ENCODE measurements at regions not wholly inside any gene's neighbourhood (a gene's known extent, or its start where the extent isn't known, plus 50 kb on each side); places are given as distances from the start of the nearest gene placed in this dataset.

- no peak for ATAC-seq
- ChIA-PET CTCF (no interaction called here), POLR2A (no interaction called here)
- no peak for DNase-seq
- Mint-ChIP-seq H3K4me1 (ENCODE audit: low read depth) (no peaks in the 10 kb centered on the region), H3K36me3 (ENCODE audit: low read depth) (no peaks in the 10 kb centered on the region), H3K27ac (no peak overlapping the region), H3K27me3 (no peaks in the 10 kb centered on the region), H3K9me3 (peaks cover 4% of the 10 kb centered on the region), H3K4me3 (no peak overlapping the region)
- intact Hi-C loops (cut with micrococcal nuclease), result no loop called here
- TF ChIP-seq, protein P1, sequence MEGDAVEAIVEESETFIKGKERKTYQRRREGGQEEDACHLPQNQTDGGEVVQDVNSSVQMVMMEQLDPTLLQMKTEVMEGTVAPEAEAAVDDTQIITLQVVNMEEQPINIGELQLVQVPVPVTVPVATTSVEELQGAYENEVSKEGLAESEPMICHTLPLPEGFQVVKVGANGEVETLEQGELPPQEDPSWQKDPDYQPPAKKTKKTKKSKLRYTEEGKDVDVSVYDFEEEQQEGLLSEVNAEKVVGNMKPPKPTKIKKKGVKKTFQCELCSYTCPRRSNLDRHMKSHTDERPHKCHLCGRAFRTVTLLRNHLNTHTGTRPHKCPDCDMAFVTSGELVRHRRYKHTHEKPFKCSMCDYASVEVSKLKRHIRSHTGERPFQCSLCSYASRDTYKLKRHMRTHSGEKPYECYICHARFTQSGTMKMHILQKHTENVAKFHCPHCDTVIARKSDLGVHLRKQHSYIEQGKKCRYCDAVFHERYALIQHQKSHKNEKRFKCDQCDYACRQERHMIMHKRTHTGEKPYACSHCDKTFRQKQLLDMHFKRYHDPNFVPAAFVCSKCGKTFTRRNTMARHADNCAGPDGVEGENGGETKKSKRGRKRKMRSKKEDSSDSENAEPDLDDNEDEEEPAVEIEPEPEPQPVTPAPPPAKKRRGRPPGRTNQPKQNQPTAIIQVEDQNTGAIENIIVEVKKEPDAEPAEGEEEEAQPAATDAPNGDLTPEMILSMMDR (IDR thresholded peaks at IDR 0.05), result no peak
Observed at GRCh38 chr10:57741751-57742150, 525.9 kb downstream of the IPMK start.

DNA sequence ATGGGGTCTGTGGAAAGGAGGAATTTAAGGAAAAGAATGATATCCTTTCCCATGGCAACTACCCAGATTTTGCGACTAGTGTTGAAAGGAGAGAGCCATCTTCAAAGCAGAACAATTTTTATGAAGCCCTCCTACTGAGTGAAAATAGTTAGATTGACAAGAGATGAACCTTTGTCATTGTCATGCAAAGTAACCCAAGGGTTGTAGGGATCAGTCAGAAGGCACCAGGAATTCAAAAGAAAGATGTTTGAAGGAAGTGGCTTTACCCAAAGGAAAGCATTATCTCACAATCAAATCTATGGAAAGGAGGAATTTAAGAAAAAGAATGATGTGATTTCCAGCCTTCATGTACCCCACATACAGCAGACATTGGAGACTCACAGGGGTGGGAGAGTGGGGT lies 544.4 kb downstream of the IPMK start:
- no peak overlapping the region for H3K4me3 Mint-ChIP-seq

GRCh38 chr10:57716884-57717283 lies 550.8 kb downstream of the IPMK start:
- H3K27me3 Mint-ChIP-seq, result no peaks in the 10 kb centered on the region
- H3K4me3 Mint-ChIP-seq, result no peak overlapping the region
- TF ChIP-seq, protein P1 (IDR thresholded peaks at IDR 0.05), result no peak
- no peak overlapping the region for H3K27ac Mint-ChIP-seq
- ChIA-PET POLR2A (no interaction called here), CTCF (no interaction called here)
- no peaks in the 10 kb centered on the region for H3K4me1 Mint-ChIP-seq (ENCODE audit: low read depth)
- no peaks in the 10 kb centered on the region for H3K36me3 Mint-ChIP-seq (ENCODE audit: low read depth)
- H3K9me3 Mint-ChIP-seq, result peaks cover 7% of the 10 kb centered on the region
- intact Hi-C loops (cut with micrococcal nuclease), result no loop called here
- ATAC-seq (no peak), DNase-seq (no peak)

More for the DNA sequence above, 544.4 kb downstream of the IPMK start:
- Mint-ChIP-seq H3K9me3 (peaks cover 5% of the 10 kb centered on the region), H3K4me1 (ENCODE audit: low read depth) (no peaks in the 10 kb centered on the region), H3K36me3 (ENCODE audit: low read depth) (no peaks in the 10 kb centered on the region), H3K27me3 (no peaks in the 10 kb centered on the region), H3K27ac (no peak overlapping the region)
- intact Hi-C loops (cut with micrococcal nuclease), result no loop called here
- no peak for DNase-seq
- no peak for ATAC-seq
- POLR2A ChIA-PET, result no interaction called here
- TF ChIP-seq, protein P1 (IDR thresholded peaks at IDR 0.05), result no peak
- CTCF ChIA-PET, result no interaction called here

DNA sequence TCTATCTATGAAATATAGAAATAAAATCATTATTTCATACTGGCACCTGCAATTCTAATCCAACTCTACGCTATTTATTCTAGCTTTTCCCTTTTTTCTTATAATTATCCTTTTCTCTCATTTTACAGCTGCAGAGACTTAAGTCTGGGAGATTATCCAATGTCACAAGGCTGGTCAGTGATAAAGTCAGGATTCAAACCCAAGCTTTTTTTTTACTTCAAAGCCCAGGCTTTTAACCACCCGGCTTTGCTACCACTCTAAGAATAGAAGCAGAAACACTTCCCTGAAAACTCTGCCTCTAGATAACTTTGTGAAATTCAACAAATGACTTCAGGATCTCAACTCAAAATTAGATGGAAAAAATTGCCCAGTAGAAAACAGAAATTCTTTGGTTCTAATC lies 552.5 kb downstream of the IPMK start:
- intact Hi-C loops (cut with micrococcal nuclease), result no loop called here
- Mint-ChIP-seq H3K9me3 (peaks cover 7% of the 10 kb centered on the region), H3K4me1 (ENCODE audit: low read depth) (no peaks in the 10 kb centered on the region), H3K36me3 (ENCODE audit: low read depth) (no peaks in the 10 kb centered on the region), H3K4me3 (no peak overlapping the region), H3K27ac (no peak overlapping the region), H3K27me3 (no peaks in the 10 kb centered on the region)
- DNase-seq, result no peak
- ATAC-seq, result no peak
- ChIA-PET CTCF (no interaction called here), POLR2A (no interaction called here)
- TF ChIP-seq, protein P1 (IDR thresholded peaks at IDR 0.05), result no peak

DNA sequence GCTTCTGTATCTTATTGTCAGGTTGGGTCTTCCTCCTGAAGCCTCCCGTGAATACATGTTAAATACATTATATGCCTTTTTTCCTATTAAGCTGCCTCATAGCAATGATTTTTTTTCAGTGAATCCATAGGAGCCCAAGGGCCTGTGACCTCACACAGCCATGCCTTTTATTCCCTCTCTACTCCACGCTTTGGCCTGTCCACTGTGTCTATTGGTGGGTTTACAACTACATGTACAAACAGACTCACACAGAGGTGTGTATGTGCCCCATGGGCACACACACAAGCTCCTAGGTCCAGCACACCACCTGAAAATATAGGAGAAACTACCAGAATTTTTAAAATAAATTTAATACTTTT lies 560.4 kb downstream of the IPMK start:
- Mint-ChIP-seq H3K36me3 (ENCODE audit: low read depth) (no peaks in the 10 kb centered on the region), H3K4me1 (ENCODE audit: low read depth) (no peaks in the 10 kb centered on the region), H3K9me3 (no peaks in the 10 kb centered on the region), H3K27me3 (no peaks in the 10 kb centered on the region), H3K4me3 (no peak overlapping the region), H3K27ac (no peak overlapping the region)
- ATAC-seq (no peak), DNase-seq (no peak)
- intact Hi-C loops (cut with micrococcal nuclease), result no loop called here
- ChIA-PET POLR2A (no interaction called here), CTCF (no interaction called here)
- TF ChIP-seq, protein P1 (IDR thresholded peaks at IDR 0.05), result no peak

Measured in activated CD8-positive, alpha-beta T cell treated with anti-CD3 and anti-CD28 coated beads for 36 hours (primary cell).